Activated CD4-positive, alpha-beta memory T cell treated with anti-CD3 and anti-CD28 coated beads, Interleukin-2, amount 10 ng/mL, durations not matched to agents 7 days and 5 days (primary cell): ENCODE measurements at regions not wholly inside any gene's neighbourhood (a gene's known extent, or its start where the extent isn't known, plus 50 kb on each side); places are given as distances from the start of the nearest gene placed in this dataset.

Source experiments
- CTCF ChIA-PET: fragments of 350-600 bp; sonication (Branson Sonifier 250); formaldehyde crosslinking; loops from one replicate; lab custom pipeline; 2021; ENCODE audit warnings: antibody characterized with exemption, inconsistent platforms; lab: Charles Lee
- POLR2A ChIA-PET: fragments of 350-600 bp; sonication (Branson Sonifier 250); formaldehyde crosslinking; loops from one replicate; lab custom pipeline; 2021; ENCODE audit warnings: antibody characterized with exemption; lab: Charles Lee
- DNase-seq: peaks from one replicate; pipeline ENCODE4 v3.0.0-alpha.2; 2020
- H3K27ac Mint-ChIP-seq: one replicate; pipeline ENCODE4 v1.8.0; 2021; ENCODE audit warnings: mild to moderate bottlenecking, mixed read lengths
- H3K27me3 Mint-ChIP-seq: one replicate; pipeline ENCODE4 v1.8.0; 2021; ENCODE audit warnings: mixed read lengths
- H3K36me3 Mint-ChIP-seq: one replicate; pipeline ENCODE4 v1.8.0; 2021; ENCODE audit warnings: low read depth, mixed read lengths
- H3K4me1 Mint-ChIP-seq: one replicate; pipeline ENCODE4 v1.8.0; 2021; ENCODE audit warnings: mixed read lengths
- H3K4me3 Mint-ChIP-seq: one replicate; pipeline ENCODE4 v1.8.0; 2021; ENCODE audit warnings: mild to moderate bottlenecking, mixed read lengths
- H3K9me3 Mint-ChIP-seq: one replicate; pipeline ENCODE4 v1.8.0; 2021; ENCODE audit warnings: mixed read lengths

- Mint-ChIP-seq H3K36me3 (no peaks in the 10 kb centered on the region), H3K4me3 (no peak overlapping the region), H3K9me3 (no peaks in the 10 kb centered on the region), H3K4me1 (no peaks in the 10 kb centered on the region), H3K27me3 (no peaks in the 10 kb centered on the region), H3K27ac (no peak overlapping the region)
- DNase-seq = no peak
- CTCF ChIA-PET = no interaction called here
- POLR2A ChIA-PET = no interaction called here
Measured at GRCh38 chr18:38971881-38972280, 1406.3 kb upstream of the CELF4 start.

- ChIA-PET CTCF (no interaction called here), POLR2A (no interaction called here)
- DNase-seq = no peak
- H3K9me3 Mint-ChIP-seq = no peaks in the 10 kb centered on the region
- no peak overlapping the region for H3K27ac Mint-ChIP-seq
- no peaks in the 10 kb centered on the region for H3K4me1 Mint-ChIP-seq
- no peaks in the 10 kb centered on the region for H3K27me3 Mint-ChIP-seq
- no peak overlapping the region for H3K4me3 Mint-ChIP-seq
- no peaks in the 10 kb centered on the region for H3K36me3 Mint-ChIP-seq
Measured at GRCh38 chr18:38966841-38967240, 1401.2 kb upstream of the CELF4 start.

- no peaks in the 10 kb centered on the region for H3K27me3 Mint-ChIP-seq
- ChIA-PET CTCF (no interaction called here), POLR2A (no interaction called here)
- H3K36me3 Mint-ChIP-seq = no peaks in the 10 kb centered on the region
- DNase-seq = no peak
- no peaks in the 10 kb centered on the region for H3K4me1 Mint-ChIP-seq
- H3K4me3 Mint-ChIP-seq = no peak overlapping the region
- no peaks in the 10 kb centered on the region for H3K9me3 Mint-ChIP-seq
- H3K27ac Mint-ChIP-seq = no peak overlapping the region
Measured at GRCh38 chr18:38963943-38964660, 1398.5 kb upstream of the CELF4 start.

GRCh38 chr18:38961880-38962279 lies 1396.3 kb upstream of the CELF4 start:
- H3K9me3 Mint-ChIP-seq = no peaks in the 10 kb centered on the region
- POLR2A ChIA-PET = no interaction called here
- no peaks in the 10 kb centered on the region for H3K36me3 Mint-ChIP-seq
- no peak overlapping the region for H3K27ac Mint-ChIP-seq
- CTCF ChIA-PET = no interaction called here
- no peak for DNase-seq
- H3K4me1 Mint-ChIP-seq = no peaks in the 10 kb centered on the region
- H3K27me3 Mint-ChIP-seq = no peaks in the 10 kb centered on the region
- no peak overlapping the region for H3K4me3 Mint-ChIP-seq

- DNase-seq = no peak
- Mint-ChIP-seq H3K4me3 (no peak overlapping the region), H3K36me3 (no peaks in the 10 kb centered on the region), H3K9me3 (no peaks in the 10 kb centered on the region), H3K4me1 (no peaks in the 10 kb centered on the region), H3K27ac (no peak overlapping the region), H3K27me3 (no peaks in the 10 kb centered on the region)
- ChIA-PET POLR2A (no interaction called here), CTCF (no interaction called here)
Measured at GRCh38 chr18:38957736-38958135, 1392.1 kb upstream of the CELF4 start.

- ChIA-PET POLR2A (no interaction called here), CTCF (no interaction called here)
- no peak for DNase-seq
- H3K4me3 Mint-ChIP-seq = no peak overlapping the region
- no peaks in the 10 kb centered on the region for H3K27me3 Mint-ChIP-seq
- no peaks in the 10 kb centered on the region for H3K9me3 Mint-ChIP-seq
- no peak overlapping the region for H3K27ac Mint-ChIP-seq
- no peaks in the 10 kb centered on the region for H3K36me3 Mint-ChIP-seq
- H3K4me1 Mint-ChIP-seq = no peaks in the 10 kb centered on the region
Measured at GRCh38 chr18:38956068-38956467, 1390.5 kb upstream of the CELF4 start.

- no peaks in the 10 kb centered on the region for H3K27me3 Mint-ChIP-seq
- CTCF ChIA-PET = no interaction called here
- H3K27ac Mint-ChIP-seq = no peak overlapping the region
- no peaks in the 10 kb centered on the region for H3K9me3 Mint-ChIP-seq
- H3K4me1 Mint-ChIP-seq = no peaks in the 10 kb centered on the region
- POLR2A ChIA-PET = no interaction called here
- no peaks in the 10 kb centered on the region for H3K36me3 Mint-ChIP-seq
- no peak for DNase-seq
- H3K4me3 Mint-ChIP-seq = no peak overlapping the region
Measured at GRCh38 chr18:38951633-38952032, 1386.0 kb upstream of the CELF4 start.

GRCh38 chr18:38948436-38948835 lies 1382.8 kb upstream of the CELF4 start:
- no peaks in the 10 kb centered on the region for H3K4me1 Mint-ChIP-seq
- ChIA-PET POLR2A (no interaction called here), CTCF (no interaction called here)

GRCh38 chr18:38944446-38945024 lies 1378.9 kb upstream of the CELF4 start:
- Mint-ChIP-seq H3K9me3 (peaks cover 11% of the 10 kb centered on the region), H3K4me3 (no peak overlapping the region), H3K27me3 (no peaks in the 10 kb centered on the region), H3K4me1 (peaks cover 17% of the 10 kb centered on the region), H3K27ac (no peak overlapping the region), H3K36me3 (peaks cover 8% of the 10 kb centered on the region)
- ChIA-PET CTCF (no interaction called here), POLR2A (no interaction called here)
- DNase-seq = no peak

More at GRCh38 chr18:38948436-38948835, 1382.8 kb upstream of the CELF4 start:
- peaks cover 3% of the 10 kb centered on the region for H3K9me3 Mint-ChIP-seq
- H3K27ac Mint-ChIP-seq = no peak overlapping the region
- no peak for DNase-seq
- no peak overlapping the region for H3K4me3 Mint-ChIP-seq
- H3K36me3 Mint-ChIP-seq = no peaks in the 10 kb centered on the region
- H3K27me3 Mint-ChIP-seq = no peaks in the 10 kb centered on the region

- POLR2A ChIA-PET = no interaction called here
- DNase-seq = no peak
- Mint-ChIP-seq H3K27me3 (peaks cover 5% of the 10 kb centered on the region), H3K4me3 (peak overlapping the region; percentile 70), H3K36me3 (peaks cover 8% of the 10 kb centered on the region), H3K9me3 (peaks cover 11% of the 10 kb centered on the region), H3K27ac (peak overlapping the region; percentile 79), H3K4me1 (peaks cover 17% of the 10 kb centered on the region)
- CTCF ChIA-PET = no interaction called here
Measured at GRCh38 chr18:38941711-38942561, 1376.3 kb upstream of the CELF4 start.

GRCh38 chr18:38940863-38941531 lies 1375.4 kb upstream of the CELF4 start:
- ChIA-PET POLR2A (no interaction called here), CTCF (no interaction called here)
- peak; percentile 52 for DNase-seq
- H3K9me3 Mint-ChIP-seq = peaks cover 11% of the 10 kb centered on the region
- peak overlapping the region; percentile 70 for H3K4me3 Mint-ChIP-seq
- H3K27me3 Mint-ChIP-seq = peaks cover 5% of the 10 kb centered on the region
- H3K4me1 Mint-ChIP-seq = peaks cover 17% of the 10 kb centered on the region
- H3K27ac Mint-ChIP-seq = peak overlapping the region; percentile 79
- H3K36me3 Mint-ChIP-seq = peaks cover 8% of the 10 kb centered on the region

- H3K4me1 Mint-ChIP-seq = peaks cover 17% of the 10 kb centered on the region
- H3K9me3 Mint-ChIP-seq = peaks cover 11% of the 10 kb centered on the region
- peaks cover 8% of the 10 kb centered on the region for H3K36me3 Mint-ChIP-seq
- peak overlapping the region; percentile 70 for H3K4me3 Mint-ChIP-seq
- ChIA-PET CTCF (no interaction called here), POLR2A (no interaction called here)
- peaks cover 5% of the 10 kb centered on the region for H3K27me3 Mint-ChIP-seq
- DNase-seq = no peak
- peak overlapping the region; percentile 79 for H3K27ac Mint-ChIP-seq
Measured at GRCh38 chr18:38940475-38940862, 1374.9 kb upstream of the CELF4 start.

GRCh38 chr18:38933910-38934510 lies 1368.4 kb upstream of the CELF4 start:
- H3K4me1 Mint-ChIP-seq = no peaks in the 10 kb centered on the region
- ChIA-PET CTCF (no interaction called here), POLR2A (no interaction called here)
- no peak overlapping the region for H3K4me3 Mint-ChIP-seq
- H3K36me3 Mint-ChIP-seq = no peaks in the 10 kb centered on the region
- H3K27ac Mint-ChIP-seq = no peak overlapping the region
- peaks cover 2% of the 10 kb centered on the region for H3K9me3 Mint-ChIP-seq
- peaks cover 5% of the 10 kb centered on the region for H3K27me3 Mint-ChIP-seq
- DNase-seq = no peak
